Common myeloid progenitor, CD34-positive (primary cell): ENCODE measurements at regions not wholly inside any gene's neighbourhood (a gene's known extent, or its start where the extent isn't known, plus 50 kb on each side); places are given as distances from the start of the nearest gene placed in this dataset.

Experiments
- CTCF ChIA-PET: fragments of 350-600 bp; sonication (Branson Sonifier 250); formaldehyde crosslinking; loops from one replicate; lab custom pipeline; 2021; ENCODE audit warnings: antibody characterized with exemption; lab: Charles Lee
- POLR2A ChIA-PET: fragments of 350-600 bp; sonication (Branson Sonifier 250); formaldehyde crosslinking; loops from one replicate; lab custom pipeline; 2021; ENCODE audit warnings: antibody characterized with exemption; lab: Charles Lee
- DNase-seq, 3 donors: peaks; one replicate each; pipeline versions ENCODE4 v3.0.0 to v3.0.0-alpha.2; 2013
- H3K27ac ChIP-seq, 2 experiments: 1 replicate in 1 of 2; 2 replicates in 1 of 2; pipeline ENCODE4 v1.7.0; 2013; ENCODE audit warnings: inconsistent platforms in 2 of 2, low read length in 2 of 2, mild to moderate bottlenecking in 2 of 2, low read depth in 1 of 2, moderate library complexity in 1 of 2; ENCODE audit not compliant: severe bottlenecking in 2 of 2, insufficient read depth in 1 of 2, poor library complexity in 1 of 2
- H3K27me3 ChIP-seq, 5 experiments: replicated peaks in 2 of 5; 1 replicate in 3 of 5; 2 replicates in 2 of 5; pipeline versions ENCODE4 v1.6.1 to v1.7.0; 2013; ENCODE audit warnings: low read length in 4 of 5, mild to moderate bottlenecking in 2 of 5, moderate library complexity in 2 of 5, inconsistent platforms in 1 of 5; ENCODE audit not compliant: insufficient read depth in 5 of 5, control insufficient read depth in 4 of 5
- H3K36me3 ChIP-seq, 4 experiments: 1 replicate in 2 of 4; 2 replicates in 2 of 4; pipeline versions ENCODE4 v1.6.1 to v1.7.0; 2013; ENCODE audit warnings: low read length in 3 of 4, control low read depth in 1 of 4, mild to moderate bottlenecking in 1 of 4; ENCODE audit not compliant: control insufficient read depth in 4 of 4, insufficient read depth in 4 of 4
- H3K4me1 ChIP-seq, 4 experiments: 1 replicate in 3 of 4; 2 replicates in 1 of 4; pipeline versions ENCODE4 v1.6.1 to v1.7.1; 2013; ENCODE audit warnings: low read length in 3 of 4, mild to moderate bottlenecking in 3 of 4, control low read depth in 1 of 4, inconsistent platforms in 1 of 4, moderate library complexity in 1 of 4; ENCODE audit not compliant: control insufficient read depth in 4 of 4, insufficient read depth in 4 of 4; ENCODE audit errors: control extremely low read depth in 1 of 4
- H3K4me3 ChIP-seq, 7 experiments: 1 replicate in 4 of 7; 2 replicates in 3 of 7; pipeline versions ENCODE4 v1.5.1 to v1.7.0; 2013; ENCODE audit warnings: mild to moderate bottlenecking in 7 of 7, low read length in 6 of 7, moderate library complexity in 6 of 7, inconsistent platforms in 2 of 7, low read depth in 2 of 7, control low read depth in 1 of 7; ENCODE audit not compliant: insufficient read depth in 4 of 7, control insufficient read depth in 1 of 7; ENCODE audit errors: extremely low read depth in 1 of 7
- H3K9me3 ChIP-seq, 5 experiments: 1 replicate in 4 of 5; 2 replicates in 1 of 5; pipeline versions ENCODE4 v1.6.1 to v1.7.1; 2013; ENCODE audit warnings: low read length in 4 of 5, mild to moderate bottlenecking in 2 of 5, inconsistent platforms in 1 of 5, low read depth in 1 of 5, moderate library complexity in 1 of 5; ENCODE audit not compliant: control insufficient read depth in 4 of 5, insufficient read depth in 2 of 5; ENCODE audit errors: control extremely low read depth in 1 of 5
- WGBS: methylation state at CpG from one replicate; pipeline ENCODE4 v1.1.5; 2013; ENCODE audit not compliant: insufficient coverage; 5-methylcytosine and 5-hydroxymethylcytosine counted together

GRCh38 chr5:166399781-166400180 is 1891.7 kb upstream of the WWC1 start:
- Histone ChIP-seq H3K27me3 (no peaks in the 10 kb centered on the region), H3K9me3 (no peaks in the 10 kb centered on the region), H3K27ac (no peak overlapping the region), H3K36me3 (no peaks in the 10 kb centered on the region), H3K4me3 (no peak overlapping the region), H3K4me1 (no peaks in the 10 kb centered on the region)
- ChIA-PET CTCF (no interaction called here), POLR2A (interaction anchor here (0.6 kb wide), 1 partner anchor 358 kb away, joined by 3 read pairs; no protein-coding TSS in a partner anchor)
- WGBS, result 10% methylated on average over 2 of the region's 2 CpGs
- DNase-seq, result no peak

- CTCF ChIA-PET, result interaction anchor here (1.0 kb wide), 1 partner anchor 20 kb away, joined by 4 read pairs; no protein-coding TSS in a partner anchor
- POLR2A ChIA-PET, result no interaction called here
- no peak for DNase-seq
- Histone ChIP-seq H3K9me3 (no peaks in the 10 kb centered on the region), H3K4me1 (no peaks in the 10 kb centered on the region), H3K4me3 (no peak overlapping the region), H3K27ac (no peak overlapping the region), H3K27me3 (no peaks in the 10 kb centered on the region), H3K36me3 (no peaks in the 10 kb centered on the region)
- 90% methylated on average over 3 of the region's 4 CpGs for WGBS
Observed at GRCh38 chr5:166401391-166401790, 1890.1 kb upstream of the WWC1 start.

DNA sequence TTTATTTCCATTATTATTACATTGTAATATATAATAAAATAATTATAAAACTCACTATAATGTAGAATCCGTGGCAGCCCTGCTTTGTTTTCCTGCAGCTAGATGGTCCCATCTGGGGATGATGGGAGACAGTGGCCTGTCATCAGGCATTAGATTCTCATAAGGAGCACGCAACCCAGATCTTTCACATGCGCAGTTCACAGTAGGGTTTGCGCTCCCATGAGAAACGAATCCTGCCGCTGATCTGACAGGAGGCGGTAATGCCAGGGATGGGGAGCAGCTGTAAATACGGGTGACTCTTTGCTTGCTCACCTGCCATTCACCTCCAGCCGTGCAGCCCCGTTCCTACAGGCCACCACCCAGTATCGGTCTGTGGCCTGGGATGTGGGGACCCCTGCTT is 1879.3 kb upstream of the WWC1 start:
- POLR2A ChIA-PET, result no interaction called here

DNA sequence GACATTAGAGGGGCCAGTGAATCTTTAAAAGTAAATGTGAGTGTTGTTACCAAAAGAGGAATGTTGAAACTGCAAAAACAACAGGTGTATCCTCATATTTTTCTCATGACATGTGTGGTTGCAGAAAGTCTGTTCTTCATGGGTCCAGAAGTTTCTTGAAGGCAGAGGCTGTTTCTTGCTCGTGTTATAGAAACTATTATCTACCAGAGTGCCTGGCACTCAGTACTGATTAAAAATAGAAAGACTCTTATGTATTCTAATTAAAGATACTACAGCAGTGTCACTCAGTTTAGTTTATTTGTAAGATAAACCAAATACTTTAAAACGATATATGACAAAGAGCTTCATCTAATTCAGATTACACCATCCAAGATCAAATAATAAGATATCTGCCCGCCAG is 1864.2 kb upstream of the WWC1 start:
- CTCF ChIA-PET, result no interaction called here
- WGBS, result no CpG with 5 or more reads among the region's 3 CpGs
- Histone ChIP-seq H3K4me1 (no peaks in the 10 kb centered on the region), H3K36me3 (no peaks in the 10 kb centered on the region), H3K27me3 (no peaks in the 10 kb centered on the region), H3K9me3 (no peaks in the 10 kb centered on the region), H3K4me3 (no peak overlapping the region), H3K27ac (no peak overlapping the region)
- DNase-seq, result no peak
- POLR2A ChIA-PET, result no interaction called here

More for the DNA sequence above, 1879.3 kb upstream of the WWC1 start:
- no peak for DNase-seq
- Histone ChIP-seq H3K27me3 (no peaks in the 10 kb centered on the region), H3K4me3 (no peak overlapping the region), H3K36me3 (no peaks in the 10 kb centered on the region), H3K27ac (no peak overlapping the region), H3K9me3 (no peaks in the 10 kb centered on the region), H3K4me1 (no peaks in the 10 kb centered on the region)
- 98% methylated on average over 11 of the region's 11 CpGs for WGBS
- CTCF ChIA-PET, result no interaction called here

DNA sequence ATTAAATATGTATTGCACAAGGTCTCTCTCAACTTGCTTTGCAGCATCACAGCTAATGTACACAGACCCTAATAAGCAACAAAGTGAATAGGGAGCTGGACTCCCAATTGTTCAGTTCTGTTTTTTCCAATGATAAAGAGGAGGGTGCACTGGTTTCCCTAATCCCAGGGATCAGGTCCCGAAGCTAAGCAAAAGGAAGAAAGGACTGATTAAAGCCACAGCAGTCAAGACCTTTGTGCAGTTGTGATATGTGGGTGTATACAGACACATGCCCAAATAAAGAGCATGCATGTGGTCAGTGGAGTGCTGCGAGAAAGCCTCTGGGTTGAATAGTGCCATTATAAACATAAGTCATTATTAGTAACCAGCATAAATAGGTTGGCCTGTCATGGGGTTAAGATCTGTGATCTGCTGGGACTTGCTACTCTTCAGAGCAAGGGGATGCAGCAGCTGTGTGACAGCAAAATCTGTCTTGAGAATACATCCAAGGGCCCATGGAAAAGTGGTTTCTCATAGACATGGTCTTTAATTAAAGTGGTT is 1863.1 kb upstream of the WWC1 start:
- 100% methylated on average over 1 of the region's 2 CpGs for WGBS
- CTCF ChIA-PET, result no interaction called here

DNA sequence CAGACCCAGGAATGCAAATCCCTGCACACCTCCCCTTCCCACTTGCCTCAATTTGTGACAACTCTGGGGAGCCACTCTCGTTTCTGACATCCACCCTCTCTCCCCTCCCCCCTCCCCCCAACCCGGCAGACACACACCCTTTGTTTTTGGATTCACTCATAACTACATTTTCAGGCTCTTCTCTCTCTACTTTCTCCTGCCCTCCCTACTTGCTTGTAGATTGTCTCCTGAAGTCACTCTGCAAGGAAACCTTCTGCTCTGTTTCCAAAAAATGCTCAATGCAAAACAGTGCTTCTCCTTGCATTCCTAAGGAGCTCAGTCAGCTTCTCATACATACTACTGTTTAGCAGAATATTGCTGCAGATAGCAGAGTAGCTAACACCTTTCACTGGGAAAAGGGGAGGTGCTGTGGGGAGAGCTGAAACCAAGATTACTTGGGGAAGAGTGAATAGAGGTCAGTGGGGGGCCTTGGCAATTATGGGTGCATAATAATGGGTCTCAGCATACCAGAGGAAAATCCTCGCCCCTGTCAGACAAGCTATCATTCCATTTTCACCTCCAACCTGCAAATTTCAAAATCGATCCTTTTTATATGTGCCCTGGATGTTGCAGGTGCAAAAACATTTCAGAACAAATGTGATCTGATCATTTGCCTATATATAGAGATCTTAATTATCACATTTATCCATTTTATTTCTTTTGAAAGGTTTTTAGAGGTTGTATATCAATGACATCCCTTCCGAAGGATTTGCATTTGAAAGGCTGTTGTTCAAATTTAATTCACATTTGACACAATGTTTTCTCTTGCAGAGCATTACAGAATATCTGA is 1860.7 kb upstream of the WWC1 start:
- POLR2A ChIA-PET, result no interaction called here
- no peaks in the 10 kb centered on the region for H3K27me3 ChIP-seq
- H3K36me3 ChIP-seq, result no peaks in the 10 kb centered on the region
- H3K4me3 ChIP-seq, result no peak overlapping the region
- CTCF ChIA-PET, result no interaction called here
- WGBS, result 11% methylated on average over 2 of the region's 5 CpGs
- no peaks in the 10 kb centered on the region for H3K9me3 ChIP-seq
- no peak overlapping the region for H3K27ac ChIP-seq
- no peaks in the 10 kb centered on the region for H3K4me1 ChIP-seq
- no peak for DNase-seq

More for the DNA sequence above, 1863.1 kb upstream of the WWC1 start:
- no peaks in the 10 kb centered on the region for H3K27me3 ChIP-seq
- no peaks in the 10 kb centered on the region for H3K9me3 ChIP-seq
- H3K36me3 ChIP-seq, result no peaks in the 10 kb centered on the region
- H3K4me1 ChIP-seq, result no peaks in the 10 kb centered on the region
- DNase-seq, result no peak
- H3K27ac ChIP-seq, result no peak overlapping the region
- no peak overlapping the region for H3K4me3 ChIP-seq
- POLR2A ChIA-PET, result no interaction called here

- POLR2A ChIA-PET, result no interaction called here
Observed at GRCh38 chr5:166431456-166431855, 1860.0 kb upstream of the WWC1 start.

More at GRCh38 chr5:166431456-166431855, 1860.0 kb upstream of the WWC1 start:
- H3K36me3 ChIP-seq, result no peaks in the 10 kb centered on the region
- no peak overlapping the region for H3K4me3 ChIP-seq
- CTCF ChIA-PET, result no interaction called here
- 28% methylated on average over 2 of the region's 4 CpGs for WGBS
- no peaks in the 10 kb centered on the region for H3K9me3 ChIP-seq
- no peaks in the 10 kb centered on the region for H3K27me3 ChIP-seq
- no peak overlapping the region for H3K27ac ChIP-seq
- DNase-seq, result no peak
- H3K4me1 ChIP-seq, result no peaks in the 10 kb centered on the region
